IPS-NIHi7 (cell line): ENCODE measurements at regions not wholly inside any gene's neighbourhood (a gene's known extent, or its start where the extent isn't known, plus 50 kb on each side); places are given as distances from the start of the nearest gene placed in this dataset.
"Not testable (repeated sequence)": the region's sequence is repeated elsewhere in the genome, so short reads cannot be mapped to it uniquely, and the experiment has no call there.

Experiments used
- DNase-seq: peaks from one replicate; pipeline ENCODE4 v3.0.0; 2012; ENCODE audit warnings: mixed read lengths; ENCODE audit errors: extremely low spot score

GRCh38 chr3:75241226-75241962, 422.7 kb upstream of the FRG2C start:
- not testable (repeated sequence) for DNase-seq

DNA sequence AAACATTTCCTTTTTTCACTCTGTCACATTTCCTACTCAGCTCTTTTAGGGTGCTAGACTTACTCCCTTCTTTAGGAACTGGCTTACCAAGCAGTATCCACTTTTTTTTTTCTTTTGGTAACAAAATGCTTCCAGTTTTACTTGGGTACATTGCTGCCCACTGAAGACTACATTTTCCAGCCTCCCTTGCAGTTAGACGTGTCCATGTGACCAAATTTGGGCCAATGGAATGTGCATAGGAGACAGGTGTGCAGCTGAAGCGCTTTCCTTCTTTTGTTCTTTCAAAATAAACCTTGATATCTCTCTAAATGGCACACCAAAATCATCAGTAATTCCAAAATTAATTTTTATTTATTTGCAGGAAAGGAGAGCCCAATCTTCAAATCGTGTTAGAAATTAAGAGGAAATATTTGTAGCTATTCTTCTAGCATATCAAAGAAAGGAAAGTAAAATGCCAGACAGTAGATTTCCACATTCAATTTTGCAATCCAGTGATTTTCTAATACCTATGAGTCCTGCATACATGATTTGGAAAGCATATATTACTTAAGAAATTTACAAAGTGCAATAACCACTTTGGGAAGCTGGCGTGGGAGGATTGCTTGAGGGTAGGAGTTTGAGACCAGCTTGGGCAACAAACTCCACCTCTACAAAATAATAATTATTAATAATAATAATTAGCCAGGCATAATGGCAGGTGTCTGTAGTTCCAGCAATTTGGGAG, 422.0 kb upstream of the FRG2C start:
- DNase-seq, result no peak

DNA sequence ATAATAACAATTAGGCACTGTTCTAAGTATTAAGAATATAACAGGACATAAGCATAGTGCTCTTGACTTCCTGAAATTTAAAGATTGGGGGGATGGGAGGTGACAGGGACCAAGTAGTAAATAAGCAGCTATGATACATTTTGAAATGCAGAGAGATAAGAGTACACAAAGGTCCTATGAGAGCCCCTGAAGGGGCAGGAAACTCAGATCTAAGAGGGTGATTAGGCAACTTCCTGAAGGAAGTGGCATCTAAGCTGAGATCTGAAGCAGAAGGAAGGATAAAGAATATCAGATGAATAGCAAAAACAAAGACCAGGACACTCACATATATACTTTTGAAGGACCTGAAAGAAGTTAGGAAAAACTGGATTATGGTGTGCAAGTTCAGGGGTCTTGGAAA, 415.2 kb upstream of the FRG2C start:
- DNase-seq, result no peak

GRCh38 chr3:75254685-75255084, 409.4 kb upstream of the FRG2C start:
- DNase-seq, result no peak

DNA sequence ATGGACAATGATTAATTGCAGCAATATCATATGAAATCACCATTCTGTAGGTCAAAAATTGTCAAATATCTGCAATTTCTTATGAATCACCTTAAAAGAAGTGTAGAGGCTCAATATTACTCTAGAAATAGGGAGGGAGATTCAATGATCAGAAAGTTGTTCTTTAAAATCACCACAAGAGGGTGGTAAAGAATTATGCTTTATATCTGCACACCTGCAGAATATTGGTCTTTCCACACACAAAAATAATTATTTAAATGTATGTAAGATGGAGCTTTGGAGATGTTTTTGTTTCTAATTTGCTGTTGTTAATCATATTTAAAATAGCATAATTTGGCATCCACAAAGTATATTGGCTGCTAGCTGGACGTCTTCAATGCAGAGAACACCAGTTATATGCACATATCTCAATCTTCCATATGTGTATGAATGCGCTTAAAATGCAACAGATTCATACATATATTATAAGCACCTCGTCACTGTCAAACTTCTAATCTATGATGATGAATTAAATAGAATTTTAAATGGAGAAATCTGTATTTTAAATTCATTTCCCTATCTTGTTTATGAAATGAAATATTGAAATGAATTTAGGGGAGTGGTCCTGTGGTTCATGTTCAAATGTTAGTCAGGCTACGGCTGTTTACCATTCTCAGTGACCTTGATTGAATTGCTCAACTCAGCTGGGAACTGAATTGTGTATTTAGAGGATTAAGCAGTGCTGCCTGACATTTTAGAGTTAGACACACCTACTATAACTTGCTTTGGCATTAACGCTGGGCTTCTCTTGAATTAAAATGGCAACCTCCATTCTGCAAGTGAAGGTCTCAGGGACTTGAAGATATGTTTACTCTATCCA, 405.1 kb upstream of the FRG2C start:
- DNase-seq, result not testable (repeated sequence)

GRCh38 chr3:75260975-75261374, 403.2 kb upstream of the FRG2C start:
- DNase-seq, result not testable (repeated sequence)

GRCh38 chr3:75262661-75263060, 401.5 kb upstream of the FRG2C start:
- DNase-seq, result no peak

- DNase-seq, result no peak
Observed at GRCh38 chr3:75265897-75266296, 398.2 kb upstream of the FRG2C start.

DNA sequence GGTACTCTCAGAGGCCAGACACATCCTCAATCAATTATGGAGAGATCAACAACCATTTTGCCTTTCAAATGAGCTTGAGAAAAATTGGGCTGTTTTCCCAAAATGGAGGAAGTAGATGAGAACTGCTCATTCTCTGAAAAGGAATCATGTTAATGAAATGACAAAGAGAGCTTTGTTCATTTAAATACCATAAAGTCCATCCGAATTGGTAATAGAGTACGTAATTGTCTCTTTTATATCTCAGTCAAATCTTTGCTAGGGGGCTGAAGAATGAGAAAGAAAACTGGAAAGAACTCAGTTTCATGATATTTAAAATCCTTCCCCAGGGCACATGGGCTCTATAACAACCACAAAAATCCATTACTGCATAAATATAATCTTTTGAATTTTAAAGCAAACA, 395.6 kb upstream of the FRG2C start:
- DNase-seq, result not testable (repeated sequence)

GRCh38 chr3:75272237-75272636, 391.9 kb upstream of the FRG2C start:
- not testable (repeated sequence) for DNase-seq

- DNase-seq, result no peak
Observed at GRCh38 chr3:75272691-75273090, 391.4 kb upstream of the FRG2C start.

GRCh38 chr3:75285531-75286148, 378.5 kb upstream of the FRG2C start:
- DNase-seq, result not testable (repeated sequence)

DNA sequence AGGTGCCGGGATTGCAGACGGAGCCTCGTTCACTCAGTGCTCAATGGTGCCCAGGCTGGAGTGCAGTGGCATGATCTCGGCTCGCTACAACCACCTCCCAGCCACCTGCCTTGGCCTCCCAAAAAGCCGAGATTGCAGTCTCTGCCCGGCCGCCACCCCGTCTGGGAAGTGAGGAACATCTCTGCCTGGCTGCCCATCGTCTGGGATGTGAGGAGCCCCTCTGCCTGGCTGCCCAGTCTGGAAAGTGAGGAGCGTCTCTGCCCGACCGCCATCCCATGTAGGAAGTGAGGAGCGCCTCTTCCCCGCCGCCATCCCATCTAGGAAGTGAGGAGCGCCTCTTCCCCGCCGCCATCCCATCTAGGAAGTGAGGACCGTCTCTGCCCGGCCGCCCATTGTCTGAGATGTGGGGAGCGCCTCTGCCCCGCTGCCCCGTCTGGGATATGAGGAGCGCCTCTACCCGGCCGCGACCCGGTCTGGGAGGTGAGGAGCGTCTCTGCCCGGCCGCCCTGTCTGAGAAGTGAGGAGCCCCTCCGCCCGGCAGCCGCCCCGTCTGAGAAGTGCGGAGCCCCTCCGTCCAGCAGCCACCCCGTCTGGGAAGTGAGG, 375.1 kb upstream of the FRG2C start:
- DNase-seq, result not testable (repeated sequence)

- peak; percentile 68 for DNase-seq
Observed at GRCh38 chr3:75294124-75294523, 370.0 kb upstream of the FRG2C start.

DNA sequence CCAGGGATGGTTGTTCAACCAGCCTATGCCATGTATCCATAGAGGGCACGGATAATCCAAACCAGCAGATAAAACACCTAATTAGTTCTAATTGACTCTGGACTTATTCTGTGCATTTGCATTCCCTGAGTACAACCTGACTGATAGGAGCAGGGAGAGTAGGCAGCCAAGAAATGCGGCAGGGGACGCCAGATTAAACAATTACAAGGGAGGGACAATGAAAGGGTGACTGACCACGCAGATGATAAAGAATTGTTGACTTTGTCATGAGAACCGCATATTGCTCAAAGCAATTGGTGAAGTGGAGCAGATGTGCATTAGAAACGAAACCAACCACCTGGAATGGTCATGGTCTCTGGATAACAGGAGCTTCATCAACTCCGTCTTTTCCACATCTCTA, 369.1 kb upstream of the FRG2C start:
- DNase-seq, result no peak

DNA sequence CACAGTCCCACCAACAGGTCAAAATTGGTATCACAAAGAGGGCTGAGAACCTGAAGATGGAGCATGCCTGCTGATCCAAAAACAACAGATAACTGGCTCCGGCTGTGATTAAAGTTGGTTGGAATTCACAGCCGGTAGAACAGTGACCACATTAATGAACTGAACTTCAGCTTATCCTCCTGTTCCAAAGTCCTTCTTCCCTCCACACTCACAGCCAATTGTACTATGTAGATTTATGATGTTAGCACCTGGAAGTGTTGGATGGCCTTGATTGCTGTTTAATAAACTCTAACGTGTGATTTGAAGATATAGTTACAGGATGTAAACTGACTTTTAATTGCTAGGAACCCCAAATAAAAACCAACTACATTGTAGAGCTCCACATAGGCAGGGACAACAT, 367.3 kb upstream of the FRG2C start:
- no peak for DNase-seq

- no peak for DNase-seq
Observed at GRCh38 chr3:75300606-75301005, 363.5 kb upstream of the FRG2C start.

DNA sequence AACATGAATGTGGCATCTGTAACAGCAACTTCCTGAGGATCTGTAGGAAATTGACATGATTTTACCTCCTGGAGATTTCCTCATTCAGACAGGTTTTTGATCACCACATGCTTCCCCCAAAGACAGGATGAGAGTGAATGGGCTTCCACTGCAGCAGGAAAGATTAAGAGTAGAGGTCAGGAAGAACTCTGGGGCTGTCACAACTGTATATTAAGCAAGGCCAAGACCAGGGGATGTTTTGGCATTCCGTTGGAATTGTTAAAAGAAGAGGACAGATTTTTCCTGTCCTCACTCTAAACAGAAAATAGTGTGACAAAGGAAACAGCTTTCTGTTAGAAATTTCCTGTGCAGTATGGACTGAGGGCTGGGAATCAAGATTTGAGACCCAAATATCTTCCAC, 363.1 kb upstream of the FRG2C start:
- not testable (repeated sequence) for DNase-seq

- DNase-seq, result no peak
Observed at GRCh38 chr3:75303741-75304140, 360.4 kb upstream of the FRG2C start.

DNA sequence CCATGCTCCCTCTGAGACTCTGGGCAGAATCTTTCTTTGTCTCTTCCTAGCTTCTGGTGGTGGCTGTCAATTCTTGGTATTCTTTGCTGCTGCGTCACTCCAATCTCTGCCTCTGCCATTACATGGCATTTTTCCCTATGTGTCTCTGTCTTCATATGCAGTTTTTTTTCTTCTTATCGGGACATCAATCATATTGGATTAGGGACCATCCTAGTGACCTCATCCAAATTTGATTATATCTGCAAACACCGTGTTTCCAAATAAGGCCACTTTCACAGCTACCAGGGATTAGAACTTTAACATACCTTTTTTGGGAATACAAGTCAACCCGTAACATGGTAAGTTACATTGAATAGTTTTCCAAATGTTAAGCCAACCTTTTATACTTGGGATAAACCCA, 358.2 kb upstream of the FRG2C start:
- DNase-seq, result no peak

- not testable (repeated sequence) for DNase-seq
Observed at GRCh38 chr3:75311306-75311705, 352.8 kb upstream of the FRG2C start.
